EH (cell line): ENCODE measurements at regions not wholly inside any gene's neighbourhood (a gene's known extent, or its start where the extent isn't known, plus 50 kb on each side); places are given as distances from the start of the nearest gene placed in this dataset.

ENCODE experiments used
- DNase-seq: peaks from one replicate; pipeline ENCODE4 v3.0.0-alpha.2; 2015; ENCODE audit warnings: low read depth

GRCh38 chr4:53688186-53688790 lies 97.0 kb upstream of the LNX1 start:
- DNase-seq, result peak; percentile 100

GRCh38 chr4:53686521-53686920 lies 95.2 kb upstream of the LNX1 start:
- peak; percentile 57 for DNase-seq

GRCh38 chr4:53684136-53685130 lies 93.1 kb upstream of the LNX1 start:
- no peak for DNase-seq

- DNase-seq, result no peak
Observed at GRCh38 chr4:53682908-53683307, 91.6 kb upstream of the LNX1 start.

GRCh38 chr4:53682196-53682595 lies 90.9 kb upstream of the LNX1 start:
- DNase-seq, result peak; percentile 87

- no peak for DNase-seq
Observed at GRCh38 chr4:53680598-53680997, 89.3 kb upstream of the LNX1 start.

GRCh38 chr4:53680168-53680567 lies 88.9 kb upstream of the LNX1 start:
- DNase-seq, result no peak

GRCh38 chr4:53676402-53676871 lies 85.2 kb upstream of the LNX1 start:
- peak; percentile 76 for DNase-seq

GRCh38 chr4:53674903-53675302 lies 83.6 kb upstream of the LNX1 start:
- peak; percentile 13 for DNase-seq

- DNase-seq, result no peak
Observed at GRCh38 chr4:53672873-53673272, 81.6 kb upstream of the LNX1 start.

GRCh38 chr4:53671757-53672156 lies 80.5 kb upstream of the LNX1 start:
- no peak for DNase-seq

GRCh38 chr4:53659737-53660136 lies 68.5 kb upstream of the LNX1 start:
- no peak for DNase-seq

- no peak for DNase-seq
Observed at GRCh38 chr4:53659112-53659511, 67.8 kb upstream of the LNX1 start.

- DNase-seq, result no peak
Observed at GRCh38 chr4:53658029-53658428, 66.7 kb upstream of the LNX1 start.

- peak; percentile 77 for DNase-seq
Observed at GRCh38 chr4:53656421-53656981, 65.2 kb upstream of the LNX1 start.

- DNase-seq, result peak; percentile 63
Observed at GRCh38 chr4:53654300-53654758, 63.0 kb upstream of the LNX1 start.

GRCh38 chr4:53653484-53654053 lies 62.3 kb upstream of the LNX1 start:
- peak; percentile 61 for DNase-seq

GRCh38 chr4:53651156-53651735 lies 60.0 kb upstream of the LNX1 start:
- peak; percentile 49 for DNase-seq

GRCh38 chr4:53649357-53649756 lies 58.1 kb upstream of the LNX1 start:
- no peak for DNase-seq

- no peak for DNase-seq
Observed at GRCh38 chr4:53647547-53647946, 56.3 kb upstream of the LNX1 start.

- DNase-seq, result no peak
Observed at GRCh38 chr4:53646795-53647194, 55.5 kb upstream of the LNX1 start.

- no peak for DNase-seq
Observed at GRCh38 chr4:53645108-53645507, 53.8 kb upstream of the LNX1 start.
